ENCODE measurements at regions not wholly inside any gene's neighbourhood (a gene's known extent, or its start where the extent isn't known, plus 50 kb on each side); places are given as distances from the start of the nearest gene placed in this dataset.

- TF ChIP-seq CTCF (conservative IDR thresholded peaks at IDR 0.05; ENCODE audit: low read depth in 2 of 2) (no peak), STAT1 (IDR thresholded peaks at IDR 0.05; ENCODE audit: unreplicated experiment) (no peak), POLR2AphosphoS5 (IDR thresholded peaks at IDR 0.05; ENCODE audit: low read depth) (no peak), JUNB (IDR thresholded peaks at IDR 0.05; ENCODE audit: unreplicated experiment) (no peak), EZH2 (IDR thresholded peaks at IDR 0.05; ENCODE audit: low read depth, unreplicated experiment) (no peak), EZH2phosphoT487 (IDR thresholded peaks at IDR 0.05; ENCODE audit: unreplicated experiment) (no peak), ZNF114 (CRISPR knock-in tag; IDR thresholded peaks at IDR 0.05) (no peak), CREB1 (CRISPR knock-in tag; IDR thresholded peaks at IDR 0.05; ENCODE audit: low read depth) (no peak)
These were observed 1511.2 kb upstream of the ZEB2 start for GRCh38 chr2:146031158-146031557.

All from GM23338 (cell line).